ENCODE measurements at regions not wholly inside any gene's neighbourhood (a gene's known extent, or its start where the extent isn't known, plus 50 kb on each side); places are given as distances from the start of the nearest gene placed in this dataset.
"Not testable (repeated sequence)": the region's sequence is repeated elsewhere in the genome, so short reads cannot be mapped to it uniquely, and the experiment has no call there.

- no peak for DNase-seq
These were observed 1002.0 kb downstream of the REEP3 start for GRCh38 chr10:64523065-64523759.

GRCh38 chr10:64528294-64529002 lies 1007.2 kb downstream of the REEP3 start:
- DNase-seq: no peak

- DNase-seq: no peak
These were observed 1007.8 kb downstream of the REEP3 start for GRCh38 chr10:64529003-64529350.

GRCh38 chr10:64534616-64535015 lies 1013.4 kb downstream of the REEP3 start:
- no peak for DNase-seq

- no peak for DNase-seq
These were observed 1014.1 kb downstream of the REEP3 start for GRCh38 chr10:64535131-64535867.

GRCh38 chr10:64537112-64537511 lies 1015.9 kb downstream of the REEP3 start:
- no peak for DNase-seq

- no peak for DNase-seq
These were observed 1016.7 kb downstream of the REEP3 start for GRCh38 chr10:64537928-64538327.

- DNase-seq: no peak
These were observed 1024.9 kb downstream of the REEP3 start for GRCh38 chr10:64546073-64546472.

- DNase-seq: no peak
These were observed 1026.0 kb downstream of the REEP3 start for GRCh38 chr10:64547168-64547567.

- DNase-seq: no peak
These were observed 1034.5 kb downstream of the REEP3 start for GRCh38 chr10:64555666-64556065.

GRCh38 chr10:64558094-64558835 lies 1037.1 kb downstream of the REEP3 start:
- DNase-seq: no peak

GRCh38 chr10:64571056-64571455 lies 1049.9 kb downstream of the REEP3 start:
- no peak for DNase-seq

- no peak for DNase-seq
These were observed 1052.6 kb downstream of the REEP3 start for GRCh38 chr10:64573623-64574325.

GRCh38 chr10:64574371-64574770 lies 1053.2 kb downstream of the REEP3 start:
- no peak for DNase-seq

GRCh38 chr10:64576497-64576896 lies 1055.3 kb downstream of the REEP3 start:
- DNase-seq: no peak

GRCh38 chr10:64578757-64579156 lies 1057.6 kb downstream of the REEP3 start:
- not testable (repeated sequence) for DNase-seq

- no peak for DNase-seq
These were observed 1065.8 kb downstream of the REEP3 start for GRCh38 chr10:64586934-64587503.

- DNase-seq: no peak
These were observed 1072.9 kb downstream of the REEP3 start for GRCh38 chr10:64594072-64594471.

GRCh38 chr10:64598600-64598999 lies 1077.4 kb downstream of the REEP3 start:
- DNase-seq: no peak

GRCh38 chr10:64601298-64601697 lies 1080.1 kb downstream of the REEP3 start:
- no peak for DNase-seq

- DNase-seq: no peak
These were observed 1095.9 kb downstream of the REEP3 start for GRCh38 chr10:64617085-64617484.

GRCh38 chr10:64619102-64619501 lies 1097.9 kb downstream of the REEP3 start:
- DNase-seq: no peak

Data from CD4-positive, alpha-beta T cell treated with Interleukin-6 for 4 hours (primary cell).